Chondrocyte (in vitro differentiated cells): ENCODE measurements at regions not wholly inside any gene's neighbourhood (a gene's known extent, or its start where the extent isn't known, plus 50 kb on each side); places are given as distances from the start of the nearest gene placed in this dataset.
"Not testable (repeated sequence)": the region's sequence is repeated elsewhere in the genome, so short reads cannot be mapped to it uniquely, and the experiment has no call there.

Experiments
- DNase-seq: peaks from one replicate; pipeline ENCODE4 v3.0.0; 2021; ENCODE audit warnings: mixed read lengths, low spot score
- H3K27ac Mint-ChIP-seq: one replicate; pipeline ENCODE4 v1.8.0; 2021; ENCODE audit warnings: mild to moderate bottlenecking, moderate library complexity, mixed read lengths; ENCODE audit not compliant: unreplicated experiment
- H3K27me3 Mint-ChIP-seq: 2 replicates; pipeline ENCODE4 v1.8.0; 2021; ENCODE audit warnings: low read depth, mixed read lengths
- H3K36me3 Mint-ChIP-seq: 2 replicates; pipeline ENCODE4 v1.8.0; 2021; ENCODE audit warnings: low read depth, mixed read lengths
- H3K4me1 Mint-ChIP-seq: 2 replicates; pipeline ENCODE4 v1.8.0; 2021; ENCODE audit warnings: low read depth, mild to moderate bottlenecking, mixed read lengths
- H3K4me3 Mint-ChIP-seq: one replicate; pipeline ENCODE4 v1.8.0; 2021; ENCODE audit warnings: mild to moderate bottlenecking, moderate library complexity, mixed read lengths; ENCODE audit not compliant: unreplicated experiment
- H3K9me3 Mint-ChIP-seq: 2 replicates; pipeline ENCODE4 v1.8.0; 2021; ENCODE audit warnings: low read depth, mixed read lengths
- CTCF ChIP-seq: fragments of 200-600 bp; sonication (generic); IDR thresholded peaks from 2 replicates; pipeline ENCODE4 v1.5.0; 2021; ENCODE audit warnings: antibody characterized with exemption, mild to moderate bottlenecking, moderate library complexity

GRCh38 chr9:85451680-85452079 lies 290.1 kb downstream of the AGTPBP1 start:
- Mint-ChIP-seq H3K4me1 (no peaks in the 10 kb centered on the region), H3K27ac (no peak overlapping the region)

GRCh38 chr9:85445887-85446286 lies 295.9 kb downstream of the AGTPBP1 start:
- Mint-ChIP-seq H3K4me1 (no peaks in the 10 kb centered on the region), H3K9me3 (peaks cover 9% of the 10 kb centered on the region), H3K27me3 (peaks cover 24% of the 10 kb centered on the region), H3K27ac (no peak overlapping the region), H3K4me3 (no peak overlapping the region), H3K36me3 (no peaks in the 10 kb centered on the region)
- no peak for DNase-seq
- TF ChIP-seq CTCF = no peak

More at GRCh38 chr9:85451680-85452079, 290.1 kb downstream of the AGTPBP1 start:
- no peak for DNase-seq
- Mint-ChIP-seq H3K4me3 (no peak overlapping the region), H3K27me3 (peaks cover 16% of the 10 kb centered on the region), H3K36me3 (no peaks in the 10 kb centered on the region), H3K9me3 (peaks cover 6% of the 10 kb centered on the region)
- no peak for TF ChIP-seq CTCF

DNA sequence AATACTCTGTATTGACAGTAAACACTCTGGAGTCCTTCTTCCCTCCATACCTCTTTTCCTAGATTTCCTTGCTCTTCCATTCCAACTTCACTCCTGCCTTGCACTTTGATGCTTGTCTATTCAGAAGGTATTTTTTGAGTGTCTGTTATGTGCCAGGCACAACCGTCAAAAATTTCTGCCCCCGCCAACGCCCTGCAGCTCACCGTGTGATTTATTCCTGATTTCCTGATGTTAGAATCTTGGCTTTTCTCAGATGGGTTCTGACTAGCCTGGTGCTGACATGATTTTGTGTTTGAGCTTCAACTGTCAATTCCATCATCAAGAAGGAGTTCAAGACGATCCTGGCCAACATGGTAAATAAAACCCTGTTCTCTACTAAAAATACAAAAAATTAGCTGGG lies 297.5 kb downstream of the AGTPBP1 start:
- Mint-ChIP-seq H3K27me3 (peaks cover 18% of the 10 kb centered on the region), H3K4me1 (no peaks in the 10 kb centered on the region), H3K9me3 (peaks cover 4% of the 10 kb centered on the region), H3K4me3 (no peak overlapping the region), H3K36me3 (no peaks in the 10 kb centered on the region), H3K27ac (no peak overlapping the region)
- TF ChIP-seq CTCF = no peak
- no peak for DNase-seq

DNA sequence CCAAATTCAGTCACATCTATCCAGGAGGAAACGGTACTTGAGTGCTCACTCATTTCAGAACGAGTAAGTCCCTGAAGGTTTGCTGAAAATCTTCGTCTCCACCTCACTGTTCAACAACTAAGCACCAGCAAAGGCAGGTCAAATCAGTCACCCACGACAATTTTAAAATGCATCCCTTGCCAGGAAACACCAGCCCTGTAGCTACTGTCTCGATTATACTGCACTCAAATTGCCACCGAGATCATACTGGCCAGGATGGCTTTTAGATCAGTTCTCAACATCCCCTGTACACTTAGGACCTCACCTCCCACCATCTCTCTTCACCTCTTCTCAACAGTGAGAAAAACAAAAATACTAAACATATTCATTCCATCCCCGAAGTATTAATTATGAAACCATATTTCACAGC lies 298.6 kb downstream of the AGTPBP1 start:
- Mint-ChIP-seq H3K4me1 (no peaks in the 10 kb centered on the region), H3K27me3 (peaks cover 12% of the 10 kb centered on the region), H3K27ac (no peak overlapping the region), H3K9me3 (peaks cover 9% of the 10 kb centered on the region), H3K4me3 (no peak overlapping the region), H3K36me3 (no peaks in the 10 kb centered on the region)
- DNase-seq = no peak
- TF ChIP-seq CTCF = no peak

DNA sequence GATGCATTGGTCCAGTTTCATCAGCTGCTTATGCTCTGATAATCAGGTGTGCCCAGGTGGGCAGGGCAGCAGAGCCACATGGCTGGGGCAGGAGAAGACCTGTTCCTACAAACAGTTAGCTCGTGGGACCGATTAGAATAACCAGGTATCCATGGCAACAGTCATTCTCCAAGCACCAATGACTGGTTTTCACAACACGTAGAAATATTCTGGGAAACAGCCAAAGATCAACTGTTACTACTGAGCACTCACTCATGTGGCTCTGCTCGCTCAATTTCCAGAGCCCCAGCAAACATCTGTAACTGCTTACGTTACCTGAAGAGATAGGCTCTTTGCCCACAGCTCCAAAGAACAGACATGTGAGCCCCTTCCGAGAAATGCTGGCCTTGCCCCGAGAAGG lies 302.0 kb downstream of the AGTPBP1 start:
- peaks cover 18% of the 10 kb centered on the region for H3K9me3 Mint-ChIP-seq
- H3K4me1 Mint-ChIP-seq = no peaks in the 10 kb centered on the region
- no peaks in the 10 kb centered on the region for H3K36me3 Mint-ChIP-seq
- H3K27ac Mint-ChIP-seq = no peak overlapping the region
- DNase-seq = no peak
- peaks cover 23% of the 10 kb centered on the region for H3K27me3 Mint-ChIP-seq
- no peak for TF ChIP-seq CTCF
- no peak overlapping the region for H3K4me3 Mint-ChIP-seq

- H3K27ac Mint-ChIP-seq, H3K4me3 Mint-ChIP-seq, DNase-seq, H3K36me3 Mint-ChIP-seq, H3K4me1 Mint-ChIP-seq: not testable (repeated sequence)
- Mint-ChIP-seq H3K27me3 (peaks cover 23% of the 10 kb centered on the region), H3K9me3 (peaks cover 18% of the 10 kb centered on the region)
Measured at GRCh38 chr9:85433956-85434355, 307.8 kb downstream of the AGTPBP1 start.

GRCh38 chr9:85433551-85433950 lies 308.2 kb downstream of the AGTPBP1 start:
- peaks cover 15% of the 10 kb centered on the region for H3K9me3 Mint-ChIP-seq
- not testable (repeated sequence) for H3K27ac Mint-ChIP-seq, H3K36me3 Mint-ChIP-seq, H3K4me3 Mint-ChIP-seq, DNase-seq, H3K4me1 Mint-ChIP-seq
- H3K27me3 Mint-ChIP-seq = peaks cover 27% of the 10 kb centered on the region
